ENCODE measurements at regions not wholly inside any gene's neighbourhood (a gene's known extent, or its start where the extent isn't known, plus 50 kb on each side); places are given as distances from the start of the nearest gene placed in this dataset.

DNA sequence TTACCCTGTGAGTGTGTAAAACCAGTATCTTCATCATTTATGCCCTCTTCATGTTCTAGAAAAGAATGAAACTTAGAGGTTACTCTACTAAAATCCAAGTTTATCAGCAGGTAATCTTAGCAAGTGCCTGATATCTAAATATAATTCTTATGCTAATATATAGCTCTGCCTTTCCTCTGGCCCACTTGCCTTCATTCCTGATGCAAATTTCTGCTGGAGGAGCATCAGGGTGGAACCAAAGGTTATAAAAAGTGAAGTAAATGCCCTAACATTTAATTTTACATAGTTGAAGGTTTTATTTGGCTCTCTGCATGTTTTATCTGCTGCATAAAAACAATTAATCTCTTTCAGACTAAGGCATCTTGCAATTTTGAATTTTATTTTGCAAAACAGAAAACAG lies 936.2 kb downstream of the ROBO2 start:
- no peak for DNase-seq (ENCODE audit: low spot score)

DNA sequence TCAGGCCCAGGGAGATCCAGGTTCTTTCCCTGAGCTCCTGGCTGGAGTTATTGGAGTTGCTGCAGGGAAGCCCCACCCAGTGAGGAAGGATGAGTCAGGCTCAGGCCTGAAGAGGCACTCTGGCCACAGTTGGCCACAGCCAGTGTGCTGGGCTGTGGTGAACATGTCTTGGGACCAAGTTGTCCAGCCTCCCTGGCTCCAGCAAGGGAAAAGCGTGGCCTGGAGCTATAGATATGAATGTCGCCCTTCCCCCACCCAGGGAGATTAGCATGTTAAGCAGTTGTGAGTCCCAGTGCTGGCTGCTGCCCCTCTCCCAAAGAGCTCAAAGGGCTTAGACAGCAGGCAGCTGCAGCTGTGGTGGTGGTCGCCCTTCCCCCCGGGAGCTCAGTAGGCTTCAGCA lies 963.2 kb downstream of the ROBO2 start:
- DNase-seq (ENCODE audit: low spot score): no peak

DNA sequence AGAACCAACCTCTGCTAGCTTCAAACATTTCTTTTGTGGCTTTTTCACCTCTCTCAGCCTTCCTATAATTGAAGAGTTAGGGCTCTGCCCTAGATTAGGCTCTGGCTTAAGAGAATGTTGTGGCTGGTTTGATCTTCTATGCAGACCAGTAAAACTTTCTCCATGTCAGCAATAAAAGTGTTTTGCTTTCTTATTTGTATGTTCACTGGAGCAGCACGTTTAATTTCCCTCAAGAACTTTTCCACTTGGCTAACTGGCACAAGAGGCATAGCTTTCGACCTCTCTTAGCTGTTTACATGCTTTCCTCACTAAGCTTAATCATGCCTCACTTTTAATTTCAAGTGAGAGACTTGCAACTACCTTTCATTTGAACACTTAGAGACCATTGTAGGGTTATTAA lies 964.7 kb downstream of the ROBO2 start:
- no peak for DNase-seq (ENCODE audit: low spot score)

GRCh38 chr3:78013653-78014052 lies 973.8 kb downstream of the ROBO2 start:
- no peak for DNase-seq (ENCODE audit: low spot score)

DNA sequence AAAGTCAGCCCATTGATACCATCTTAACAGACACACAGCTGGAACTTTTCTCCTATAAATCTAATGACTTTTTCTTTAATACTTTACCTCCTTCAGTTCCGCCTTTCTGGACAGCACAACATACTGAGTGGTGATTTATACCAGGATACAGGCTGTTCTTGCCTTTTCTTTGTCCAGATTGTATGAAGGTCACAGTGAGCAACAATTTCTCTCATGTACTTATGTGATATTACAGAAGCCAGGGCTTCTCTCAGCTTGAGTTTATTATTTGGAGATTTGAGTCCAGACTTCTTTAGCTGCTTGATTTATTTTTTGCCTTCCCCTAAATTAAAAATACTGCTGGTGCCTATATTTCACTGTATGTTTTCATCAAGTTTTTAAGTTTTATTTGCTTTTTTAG lies 976.0 kb downstream of the ROBO2 start:
- no peak for DNase-seq (ENCODE audit: low spot score)

GRCh38 chr3:78021710-78022109 lies 981.8 kb downstream of the ROBO2 start:
- no peak for DNase-seq (ENCODE audit: low spot score)

DNA sequence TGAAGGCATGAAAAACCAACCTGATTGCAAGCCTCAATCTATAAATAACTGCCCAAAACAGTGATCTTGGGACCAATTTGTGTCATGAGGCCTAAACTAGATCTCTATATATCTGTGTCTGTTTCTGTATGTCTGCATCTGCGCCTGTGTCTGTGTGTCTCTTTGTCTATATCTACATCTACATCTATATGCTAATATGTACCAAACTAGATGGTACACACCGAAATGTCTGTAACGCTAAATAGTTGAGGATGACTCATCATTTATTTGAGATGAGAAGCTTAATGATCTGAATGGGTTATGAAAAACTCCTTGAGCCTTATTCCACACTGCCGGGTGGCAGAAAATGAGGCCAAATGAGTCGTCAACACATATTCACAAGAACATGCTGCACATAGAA lies 982.3 kb downstream of the ROBO2 start:
- no peak for DNase-seq (ENCODE audit: low spot score)

GRCh38 chr3:78023257-78023656 lies 983.4 kb downstream of the ROBO2 start:
- DNase-seq (ENCODE audit: low spot score): no peak

DNA sequence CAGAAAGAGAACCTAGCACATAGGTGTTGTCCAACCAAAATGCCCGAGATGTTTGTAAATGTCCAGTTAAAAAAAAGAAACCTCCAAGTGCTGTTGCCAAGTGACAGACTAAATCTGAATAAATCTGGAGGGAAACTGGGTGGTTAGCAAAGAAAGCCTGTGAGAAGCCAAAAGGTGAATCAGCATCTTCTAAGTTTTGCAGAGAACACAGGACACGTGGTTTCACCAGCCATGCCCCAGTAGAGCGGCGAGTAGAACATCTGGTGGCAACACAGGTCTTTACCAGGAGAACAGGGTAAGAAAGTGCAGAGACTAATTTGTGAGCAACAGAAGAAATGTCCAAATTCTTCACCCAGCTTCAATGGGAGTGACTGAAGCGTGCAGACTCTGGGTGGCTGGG lies 986.0 kb downstream of the ROBO2 start:
- DNase-seq (ENCODE audit: low spot score): no peak

- no peak for DNase-seq (ENCODE audit: low spot score)
Observed at GRCh38 chr3:78026318-78026828, 986.5 kb downstream of the ROBO2 start.

- no peak for DNase-seq (ENCODE audit: low spot score)
Observed at GRCh38 chr3:78029775-78030174, 989.9 kb downstream of the ROBO2 start.

DNA sequence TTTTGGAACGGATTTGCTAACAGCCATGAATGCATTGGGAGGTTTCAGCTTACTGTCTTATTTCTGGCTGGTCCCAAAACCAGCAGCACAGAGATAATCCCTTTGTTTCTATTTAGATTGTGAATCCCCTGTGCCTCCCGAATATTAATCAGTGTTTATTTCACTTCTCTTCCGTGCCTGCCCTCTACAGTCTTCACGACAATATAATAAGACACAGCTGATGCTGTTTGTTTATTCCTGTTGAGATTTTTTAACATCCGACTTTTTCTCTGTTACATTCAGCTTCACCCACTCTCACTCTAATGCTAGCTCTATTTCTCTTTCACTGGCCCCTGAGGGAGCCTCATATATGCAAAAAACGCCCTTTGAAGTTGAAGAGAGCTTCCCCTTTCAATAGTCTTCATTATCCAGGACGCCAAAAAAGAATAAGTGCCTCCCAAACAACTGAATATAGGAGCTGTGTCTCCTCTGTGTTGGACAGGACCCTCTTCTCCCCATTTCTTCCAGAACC lies 995.3 kb downstream of the ROBO2 start:
- no peak for DNase-seq (ENCODE audit: low spot score)

GRCh38 chr3:78041486-78041885 lies 1001.6 kb downstream of the ROBO2 start:
- no peak for DNase-seq (ENCODE audit: low spot score)

GRCh38 chr3:78046566-78046965 lies 1006.7 kb downstream of the ROBO2 start:
- no peak for DNase-seq (ENCODE audit: low spot score)

DNA sequence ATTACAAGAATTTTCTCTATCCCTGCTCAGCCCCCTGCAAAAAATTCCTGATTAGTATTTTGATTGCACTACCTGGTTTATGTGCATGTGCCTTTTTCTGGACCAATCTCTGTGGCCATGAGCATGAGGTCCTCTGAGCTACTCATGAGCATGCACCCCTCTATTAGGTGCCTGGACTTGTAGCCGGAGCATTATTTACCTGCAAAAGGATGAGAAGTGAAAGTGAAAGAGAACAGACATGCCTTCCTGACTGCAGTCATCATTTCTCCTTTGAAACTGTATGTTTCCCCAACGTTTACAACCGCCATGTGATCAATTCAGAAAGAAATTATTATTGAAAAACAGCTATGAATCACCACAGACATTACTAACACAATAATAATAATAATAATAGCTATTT lies 1008.8 kb downstream of the ROBO2 start:
- DNase-seq (ENCODE audit: low spot score): no peak

GRCh38 chr3:78049521-78049920 lies 1009.6 kb downstream of the ROBO2 start:
- no peak for DNase-seq (ENCODE audit: low spot score)

DNA sequence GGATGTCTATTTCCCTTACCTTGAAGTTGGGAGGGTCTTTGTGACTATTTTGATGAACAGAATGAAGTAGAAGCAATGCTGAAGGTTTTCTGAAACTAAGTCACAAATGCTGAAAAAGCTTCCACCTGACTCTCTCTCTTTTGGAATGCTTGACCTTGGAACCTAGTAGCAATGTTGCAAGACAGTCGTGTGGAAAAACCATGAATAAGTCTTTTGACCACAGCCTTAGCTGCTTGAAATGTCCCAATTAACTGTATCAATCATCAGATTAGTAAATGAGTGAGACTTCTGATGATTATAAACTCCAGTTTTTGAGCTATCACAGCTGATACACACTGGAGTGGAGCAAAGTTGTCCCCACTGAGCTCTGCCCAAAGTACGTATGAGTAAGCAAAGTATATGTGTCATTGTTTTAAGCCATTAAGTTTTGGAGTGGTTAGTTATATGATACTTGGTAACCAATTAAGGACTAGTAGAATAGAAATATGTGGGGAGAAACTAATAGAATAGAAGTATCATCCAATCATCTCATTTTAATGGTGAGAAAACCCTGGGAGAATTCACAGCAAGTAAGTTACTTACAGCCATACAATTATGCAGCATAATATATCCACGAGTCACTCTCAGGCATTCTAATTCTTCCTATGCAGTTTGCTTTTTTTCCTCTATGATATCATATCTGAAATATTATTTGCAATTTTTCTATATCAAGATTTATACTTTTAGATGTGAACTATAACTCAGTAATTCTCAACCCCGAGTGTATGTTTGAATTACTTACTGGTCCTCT lies 1010.6 kb downstream of the ROBO2 start:
- no peak for DNase-seq (ENCODE audit: low spot score)

- no peak for DNase-seq (ENCODE audit: low spot score)
Observed at GRCh38 chr3:78052746-78053145, 1012.8 kb downstream of the ROBO2 start.

GRCh38 chr3:78066287-78066686 lies 1026.4 kb downstream of the ROBO2 start:
- DNase-seq (ENCODE audit: low spot score): no peak

DNA sequence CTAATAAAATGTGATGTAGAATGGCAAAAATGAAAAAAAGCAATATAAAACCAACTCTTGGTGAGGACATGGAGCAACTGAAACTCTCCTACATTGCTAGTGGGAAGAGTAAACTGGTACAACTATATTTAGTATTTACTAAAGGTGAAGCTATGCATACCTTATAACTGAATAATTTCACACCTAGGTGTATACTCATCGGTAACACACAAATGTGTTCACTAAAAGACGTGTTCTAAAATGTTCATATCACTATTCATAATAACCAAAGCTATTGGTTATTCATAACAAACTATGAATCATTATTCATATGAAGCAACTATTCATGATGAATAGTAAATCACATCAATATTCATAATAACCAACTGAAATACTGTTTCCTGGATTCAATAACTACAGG lies 1030.3 kb downstream of the ROBO2 start:
- no peak for DNase-seq (ENCODE audit: low spot score)

GRCh38 chr3:78076379-78076778 lies 1036.5 kb downstream of the ROBO2 start:
- no peak for DNase-seq (ENCODE audit: low spot score)

GRCh38 chr3:78077178-78077577 lies 1037.3 kb downstream of the ROBO2 start:
- no peak for DNase-seq (ENCODE audit: low spot score)

- DNase-seq (ENCODE audit: low spot score): no peak
Observed at GRCh38 chr3:78077842-78078241, 1037.9 kb downstream of the ROBO2 start.

GRCh38 chr3:78079514-78079913 lies 1039.6 kb downstream of the ROBO2 start:
- DNase-seq (ENCODE audit: low spot score): no peak

Data from left forelimb (tissue), 1 donor.